Thyroid gland (tissue), 4 donors: ENCODE measurements at regions not wholly inside any gene's neighbourhood (a gene's known extent, or its start where the extent isn't known, plus 50 kb on each side); places are given as distances from the start of the nearest gene placed in this dataset.

Experiments
- CTCF ChIP-seq, 6 experiments: fragments of 200-600 bp in 3 of 6; fragments of 450-650 bp in 3 of 6; sonication (generic) in 3 of 6; IDR thresholded peaks; one replicate each; pipeline ENCODE4 v1.5.1; 2016 to 2019; ENCODE audit warnings: antibody characterized with exemption in 6 of 6, mild to moderate bottlenecking in 2 of 6, inconsistent platforms in 1 of 6, moderate library complexity in 1 of 6
- POLR2A ChIP-seq, 2 donors: fragments of 450-650 bp; IDR thresholded peaks; one replicate each; pipeline ENCODE4 v1.6.1; 2017; ENCODE audit warnings: antibody characterized with exemption in 2 of 2, mild to moderate bottlenecking in 2 of 2, moderate library complexity in 1 of 2

GRCh38 chr15:62883938-62884479 is 158.5 kb upstream of the TPM1 start:
- TF ChIP-seq CTCF (IDR thresholded peaks at IDR 0.05) = no peak
- no peak for TF ChIP-seq POLR2A (IDR thresholded peaks at IDR 0.05)
